Dermis microvascular lymphatic vessel endothelial cell (primary cell): ENCODE measurements at regions not wholly inside any gene's neighbourhood (a gene's known extent, or its start where the extent isn't known, plus 50 kb on each side); places are given as distances from the start of the nearest gene placed in this dataset.

Experiments
- DNase-seq, 2 donors: peaks; one replicate each; pipeline versions ENCODE4 v3.0.0 to v3.0.0-alpha.2; 2010; ENCODE audit warnings: low read depth in 2 of 2

- no peak for DNase-seq
These were observed 302.6 kb upstream of the BOD1L1 start for GRCh38 chr4:13930155-13930554.

- DNase-seq, result no peak
These were observed 305.7 kb upstream of the BOD1L1 start for GRCh38 chr4:13933191-13933590.

GRCh38 chr4:13938299-13938698 lies 310.8 kb upstream of the BOD1L1 start:
- no peak for DNase-seq

- no peak for DNase-seq
These were observed 313.4 kb upstream of the BOD1L1 start for GRCh38 chr4:13940921-13941320.

- DNase-seq, result no peak
These were observed 315.5 kb upstream of the BOD1L1 start for GRCh38 chr4:13942977-13943376.

GRCh38 chr4:13944095-13944511 lies 316.6 kb upstream of the BOD1L1 start:
- DNase-seq, result no peak

- no peak for DNase-seq
These were observed 320.4 kb upstream of the BOD1L1 start for GRCh38 chr4:13947921-13948320.

GRCh38 chr4:13950491-13950890 lies 323.0 kb upstream of the BOD1L1 start:
- DNase-seq, result no peak

- DNase-seq, result no peak
These were observed 325.6 kb upstream of the BOD1L1 start for GRCh38 chr4:13953083-13953482.

GRCh38 chr4:13955551-13955950 lies 328.0 kb upstream of the BOD1L1 start:
- no peak for DNase-seq

GRCh38 chr4:13956947-13957346 lies 329.4 kb upstream of the BOD1L1 start:
- no peak for DNase-seq

GRCh38 chr4:13957871-13958270 lies 330.3 kb upstream of the BOD1L1 start:
- DNase-seq, result no peak

GRCh38 chr4:13963601-13964000 lies 336.1 kb upstream of the BOD1L1 start:
- no peak for DNase-seq

- DNase-seq, result peak; percentile 80
These were observed 339.0 kb upstream of the BOD1L1 start for GRCh38 chr4:13966231-13967195.

- no peak for DNase-seq
These were observed 341.2 kb upstream of the BOD1L1 start for GRCh38 chr4:13968723-13969122.

- no peak for DNase-seq
These were observed 342.8 kb upstream of the BOD1L1 start for GRCh38 chr4:13970349-13970748.

GRCh38 chr4:13977746-13978145 lies 350.2 kb upstream of the BOD1L1 start:
- no peak for DNase-seq

GRCh38 chr4:13980317-13981310 lies 353.1 kb upstream of the BOD1L1 start:
- no peak for DNase-seq

GRCh38 chr4:13981499-13981898 lies 354.0 kb upstream of the BOD1L1 start:
- DNase-seq, result no peak

GRCh38 chr4:13982010-13982409 lies 354.5 kb upstream of the BOD1L1 start:
- no peak for DNase-seq

GRCh38 chr4:13983189-13983790 lies 355.8 kb upstream of the BOD1L1 start:
- DNase-seq, result no peak
